HCT116 (cell line): ENCODE measurements at regions not wholly inside any gene's neighbourhood (a gene's known extent, or its start where the extent isn't known, plus 50 kb on each side); places are given as distances from the start of the nearest gene placed in this dataset.
A peak's percentile ranks its signal among the peaks of the same experiment; 100 is the strongest.

Experiments
- ATAC-seq: fragments of 200-7000 bp; cut with Tn5 transposase; 2 replicates; pipeline ENCODE4 v1.9.1; 2020; ENCODE audit warnings: mild to moderate bottlenecking, moderate library complexity
- BruUV-seq: library from RNA; stranded (reverse); fragments of 400-500 nt; replicated peaks from 2 replicates; lab custom pipeline; 2021; lab: Mats Ljungman, UMichigan
- CTCF ChIA-PET: fragments of 300-600 bp; sonication (Branson Sonifier 250); formaldehyde crosslinking; loops from one replicate; lab custom pipeline; 2021; ENCODE audit warnings: antibody characterized with exemption; lab: Charles Lee
- POLR2A ChIA-PET: fragments of 300-600, 350-600 bp; sonication (Branson Sonifier 250); formaldehyde crosslinking; loops from one replicate; lab custom pipeline; 2021; ENCODE audit warnings: antibody characterized with exemption; lab: Charles Lee
- RAD21 ChIA-PET, 2 experiments: fragments of 300-600 bp; sonication (Branson Sonifier 250); formaldehyde crosslinking; loops; one replicate each; lab custom pipeline; 2023; ENCODE audit warnings: low total read pairs in 2 of 2; ENCODE audit not compliant: uncharacterized antibody in 2 of 2, unreplicated experiment in 2 of 2, low non-redundant PET in 1 of 2; lab: Charles Lee
- DNase-seq: peaks from one replicate; pipeline ENCODE4 v3.0.0-alpha.2; 2010; ENCODE audit warnings: low read depth, low spot score
- H2AFZ ChIP-seq: fragments of 200-600 bp; shearing (Covaris generic), sonication (generic); 2 replicates; pipeline ENCODE4 v1.6.1; 2017; ENCODE audit warnings: low read depth, mixed run types, mixed read lengths, antibody characterized with exemption, low read length; ENCODE audit not compliant: poor library complexity, severe bottlenecking
- H3K27ac ChIP-seq: 2 replicates; pipeline ENCODE4 v1.5.1; 2012; ENCODE audit warnings: low read depth, low read length
- H3K27me3 ChIP-seq: fragments of 200-600 bp; sonication (generic); 2 replicates; pipeline ENCODE4 v1.6.1; 2016; ENCODE audit warnings: mixed run types, low read length, mixed read lengths; ENCODE audit not compliant: insufficient read depth
- H3K36me3 ChIP-seq, 2 experiments: fragments of 200-500 bp in 1 of 2; fragments of 200-600 bp in 1 of 2; sonication (Bioruptor generic) in 1 of 2; sonication (generic) in 1 of 2; 2 replicates each; pipeline versions ENCODE4 v1.5.1 to v1.6.1; 2014 to 2016; ENCODE audit warnings: low read length in 2 of 2, inconsistent platforms in 1 of 2, mixed read lengths in 1 of 2, mixed run types in 1 of 2; ENCODE audit not compliant: insufficient read depth in 2 of 2, control insufficient read depth in 1 of 2
- H3K4me1 ChIP-seq, 2 experiments: fragments of 200-600 bp in 1 of 2; sonication (generic) in 1 of 2; 2 replicates each; pipeline versions ENCODE4 v1.5.1 to v1.6.1; 2012 to 2017; ENCODE audit warnings: low read length in 2 of 2, inconsistent platforms in 1 of 2, mild to moderate bottlenecking in 1 of 2, mixed read lengths in 1 of 2, mixed run types in 1 of 2, moderate library complexity in 1 of 2; ENCODE audit not compliant: insufficient read depth in 2 of 2, control insufficient read depth in 1 of 2
- H3K4me2 ChIP-seq: fragments of 200-600 bp; sonication (generic); 2 replicates; pipeline ENCODE4 v1.6.1; 2017; ENCODE audit warnings: mixed run types, low read length, mixed read lengths
- H3K4me3 ChIP-seq, 2 experiments: fragments of 200-600 bp in 1 of 2; sonication (generic) in 1 of 2; replicated peaks in 1 of 2; 2 replicates each; pipeline ENCODE4 v1.5.1; 2011 to 2016; ENCODE audit warnings: low read length in 2 of 2, control low read depth in 1 of 2, low read depth in 1 of 2, mild to moderate bottlenecking in 1 of 2, mixed read lengths in 1 of 2, mixed run types in 1 of 2
- H3K79me2 ChIP-seq: fragments of 200-600 bp; sonication (generic); 2 replicates; pipeline ENCODE4 v1.6.1; 2017; ENCODE audit warnings: mild to moderate bottlenecking, mixed run types, low read length, moderate library complexity, mixed read lengths; ENCODE audit not compliant: insufficient read depth
- H3K9ac ChIP-seq: fragments of 200-600 bp; sonication (generic); 2 replicates; pipeline ENCODE4 v1.6.1; 2016; ENCODE audit warnings: low read length, mixed read lengths
- H3K9me2 ChIP-seq: fragments of 200-600 bp; sonication (generic), shearing (Covaris generic); 2 replicates; pipeline ENCODE4 v1.6.1; 2017; ENCODE audit warnings: mixed run types, mild to moderate bottlenecking, moderate library complexity; ENCODE audit not compliant: insufficient read depth
- H3K9me3 ChIP-seq, 2 experiments: fragments of 200-500 bp in 1 of 2; fragments of 200-600 bp in 1 of 2; sonication (Bioruptor generic) in 1 of 2; sonication (generic) in 1 of 2; 2 replicates each; pipeline ENCODE4 v1.6.1; 2014 to 2017; ENCODE audit warnings: low read length in 2 of 2, mixed read lengths in 2 of 2, inconsistent platforms in 1 of 2, low read depth in 1 of 2, mild to moderate bottlenecking in 1 of 2, mixed run types in 1 of 2, moderate library complexity in 1 of 2; ENCODE audit not compliant: control insufficient read depth in 1 of 2, insufficient read depth in 1 of 2
- H4K20me1 ChIP-seq: fragments of 200-600 bp; sonication (generic), shearing (Covaris generic); 2 replicates; pipeline ENCODE4 v1.6.1; 2017; ENCODE audit warnings: mixed run types, mild to moderate bottlenecking, moderate library complexity; ENCODE audit not compliant: insufficient read depth
- RAD21 ChIP-seq: IDR thresholded peaks from 2 replicates; pipeline ENCODE4 v1.6.1; 2012; ENCODE audit warnings: low read depth, mild to moderate bottlenecking
- SRF ChIP-seq: IDR thresholded peaks from 2 replicates; pipeline ENCODE4 v1.6.1; 2012; ENCODE audit warnings: low read depth
- intact Hi-C: fragments of 100-400 bp; cut with micrococcal nuclease; formaldehyde crosslinking; loops from 2 replicates; pipeline ENCODE4 v1.10.0; 2022
- TF ChIP-seq, protein P1 (sequence below), 3 experiments: fragments of 200-600 bp in 1 of 3; sonication (generic) in 1 of 3; IDR thresholded peaks in 2 of 3; conservative IDR thresholded peaks in 1 of 3; 2 replicates each; pipeline ENCODE4 v1.5.1; 2012 to 2017; ENCODE audit warnings: low read depth in 2 of 3, low read length in 2 of 3, antibody characterized with exemption in 1 of 3, borderline replicate concordance in 1 of 3, control low read depth in 1 of 3, mild to moderate bottlenecking in 1 of 3, mixed read lengths in 1 of 3, mixed run types in 1 of 3, moderate library complexity in 1 of 3; ENCODE audit not compliant: insufficient read depth in 1 of 3

- CTCF ChIA-PET, result no interaction called here
- no TSS peak for BruUV-seq
- H3K4me2 ChIP-seq, result no peak overlapping the region
Measured at GRCh38 chr16:87235810-87236515, 81.2 kb downstream of the C16orf95 start.

More at GRCh38 chr16:87235810-87236515, 81.2 kb downstream of the C16orf95 start:
- H3K4me3 ChIP-seq, result no peak overlapping the region
- DNase-seq (no peak), ATAC-seq (peak; percentile 59)
- H3K79me2 ChIP-seq, result no peaks in the 10 kb centered on the region
- H3K9ac ChIP-seq, result no peak overlapping the region
- peaks cover 0 to 23% of the 10 kb centered on the region in 2 experiments; a peak in 2 of 4 replicates for H3K4me1 ChIP-seq
- H3K36me3 ChIP-seq, result no peaks in the 10 kb centered on the region
- no peaks in the 10 kb centered on the region for H3K9me2 ChIP-seq
- no peaks in the 10 kb centered on the region for H3K27me3 ChIP-seq
- intact Hi-C loops, result no loop called here
- H2AFZ ChIP-seq, result no peak overlapping the region
- peaks cover 0 to 10% of the 10 kb centered on the region in 2 experiments; a peak in 1 of 4 replicates for H3K9me3 ChIP-seq
- no peaks in the 10 kb centered on the region for H4K20me1 ChIP-seq
- ChIA-PET RAD21 (interaction anchor here in 1 of 2 experiments (0.6 kb wide), 1 partner anchor 49 kb away, joined by 3 read pairs; no protein-coding TSS in a partner anchor), POLR2A (no interaction called here)
- H3K27ac ChIP-seq, result no peak overlapping the region
- TF ChIP-seq, protein P1, sequence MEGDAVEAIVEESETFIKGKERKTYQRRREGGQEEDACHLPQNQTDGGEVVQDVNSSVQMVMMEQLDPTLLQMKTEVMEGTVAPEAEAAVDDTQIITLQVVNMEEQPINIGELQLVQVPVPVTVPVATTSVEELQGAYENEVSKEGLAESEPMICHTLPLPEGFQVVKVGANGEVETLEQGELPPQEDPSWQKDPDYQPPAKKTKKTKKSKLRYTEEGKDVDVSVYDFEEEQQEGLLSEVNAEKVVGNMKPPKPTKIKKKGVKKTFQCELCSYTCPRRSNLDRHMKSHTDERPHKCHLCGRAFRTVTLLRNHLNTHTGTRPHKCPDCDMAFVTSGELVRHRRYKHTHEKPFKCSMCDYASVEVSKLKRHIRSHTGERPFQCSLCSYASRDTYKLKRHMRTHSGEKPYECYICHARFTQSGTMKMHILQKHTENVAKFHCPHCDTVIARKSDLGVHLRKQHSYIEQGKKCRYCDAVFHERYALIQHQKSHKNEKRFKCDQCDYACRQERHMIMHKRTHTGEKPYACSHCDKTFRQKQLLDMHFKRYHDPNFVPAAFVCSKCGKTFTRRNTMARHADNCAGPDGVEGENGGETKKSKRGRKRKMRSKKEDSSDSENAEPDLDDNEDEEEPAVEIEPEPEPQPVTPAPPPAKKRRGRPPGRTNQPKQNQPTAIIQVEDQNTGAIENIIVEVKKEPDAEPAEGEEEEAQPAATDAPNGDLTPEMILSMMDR (IDR thresholded peaks at IDR 0.05 in 2 of 3, conservative IDR thresholded peaks at IDR 0.05 in 1 of 3; ENCODE audit: borderline replicate concordance in 1 of 3, insufficient read depth in 1 of 3, low read depth in 2 of 3, low read length in 2 of 3), result peak in 2 of 3 experiments; percentile 4 to 39; a peak in 1 of 6 replicates
- TF ChIP-seq RAD21 (peak; percentile 25; the same call in 1 of the 2 replicates), SRF (no peak)
